Smooth muscle cell (in vitro differentiated cells): ENCODE measurements at regions not wholly inside any gene's neighbourhood (a gene's known extent, or its start where the extent isn't known, plus 50 kb on each side); places are given as distances from the start of the nearest gene placed in this dataset.

ENCODE experiments used
- DNase-seq: peaks from one replicate; lab custom pipeline; 2025; ENCODE audit not compliant: unreplicated experiment; lab: John Stamatoyannopoulos, UW
- H2AFZ ChIP-seq: fragments of 200-600 bp; sonication (generic); 2 replicates; pipeline ENCODE4 v1.6.0; 2016; ENCODE audit warnings: antibody characterized with exemption, low read depth, mild to moderate bottlenecking
- H3F3A ChIP-seq: fragments of 200-600 bp; sonication (generic); 2 replicates; pipeline ENCODE4 v1.6.0; 2017; ENCODE audit warnings: antibody characterized with exemption, low read depth
- H3K27ac ChIP-seq: fragments of 200-600 bp; sonication (generic); 2 replicates; pipeline ENCODE4 v1.5.1; 2016; ENCODE audit warnings: low read depth, mild to moderate bottlenecking
- H3K27me3 ChIP-seq: fragments of 200-600 bp; sonication (generic); 2 replicates; pipeline ENCODE4 v1.6.1; 2016; ENCODE audit warnings: low read depth, mild to moderate bottlenecking
- H3K36me3 ChIP-seq: fragments of 200-600 bp; sonication (generic); 2 replicates; pipeline ENCODE4 v1.5.1; 2016; ENCODE audit warnings: low read depth
- H3K4me1 ChIP-seq: fragments of 200-600 bp; sonication (generic); 2 replicates; pipeline ENCODE4 v1.5.1; 2016; ENCODE audit warnings: low read depth
- H3K4me2 ChIP-seq: fragments of 200-600 bp; sonication (generic); 2 replicates; pipeline ENCODE4 v1.6.0; 2016; ENCODE audit warnings: mild to moderate bottlenecking
- H3K4me3 ChIP-seq: fragments of 200-600 bp; sonication (generic); 2 replicates; pipeline ENCODE4 v1.5.1; 2016; ENCODE audit warnings: mild to moderate bottlenecking
- H3K79me2 ChIP-seq: fragments of 200-600 bp; sonication (generic); 2 replicates; pipeline ENCODE4 v1.6.0; 2016; ENCODE audit warnings: low read depth, mild to moderate bottlenecking
- H3K9ac ChIP-seq: fragments of 200-600 bp; sonication (generic); 2 replicates; pipeline ENCODE4 v1.6.0; 2016; ENCODE audit warnings: low read depth
- H3K9me3 ChIP-seq: fragments of 200-600 bp; sonication (generic); replicated peaks from 2 replicates; pipeline ENCODE4 v1.5.1; 2016; ENCODE audit warnings: low read depth
- H4K20me1 ChIP-seq: fragments of 200-600 bp; sonication (generic); 2 replicates; pipeline ENCODE4 v1.6.0; 2016; ENCODE audit warnings: low read depth
- CTCF ChIP-seq: fragments of 200-600 bp; sonication (generic); IDR thresholded peaks from 2 replicates; pipeline ENCODE4 v1.5.1; 2017; ENCODE audit warnings: borderline replicate concordance, mild to moderate bottlenecking, antibody characterized with exemption; ENCODE audit not compliant: insufficient read depth, poor library complexity, severe bottlenecking
- WGBS: methylation state at CpG from one replicate; pipeline ENCODE4 v1.1.7; 2016; ENCODE audit warnings: low lambda C conversion rate; 5-methylcytosine and 5-hydroxymethylcytosine counted together

DNA sequence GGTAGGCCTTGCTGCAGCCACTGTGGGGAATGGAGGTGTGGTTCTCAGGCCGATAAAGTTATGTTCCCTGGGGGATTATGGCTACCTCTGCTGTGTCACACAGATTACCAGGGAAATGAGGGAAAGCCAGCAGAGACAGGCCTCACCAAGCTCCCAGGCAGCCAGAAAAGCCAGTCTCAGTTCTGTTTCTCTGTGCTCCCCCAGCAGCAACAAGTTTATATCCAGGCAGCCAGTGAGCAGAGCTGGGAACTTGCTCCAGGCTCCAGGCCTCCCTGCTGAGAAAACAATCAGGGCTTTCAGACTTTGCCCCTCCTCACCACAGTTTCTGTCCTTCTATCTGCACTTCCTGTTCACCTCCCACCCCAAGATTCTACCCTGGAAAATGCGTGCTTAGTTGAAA is 596.6 kb upstream of the GYPC start:
- Histone ChIP-seq H3K4me1 (no peaks in the 10 kb centered on the region), H3F3A (no peaks in the 10 kb centered on the region), H3K9me3 (no peaks in the 10 kb centered on the region), H2AFZ (no peak overlapping the region), H3K27me3 (no peaks in the 10 kb centered on the region), H3K4me2 (no peak overlapping the region), H4K20me1 (no peaks in the 10 kb centered on the region), H3K36me3 (no peaks in the 10 kb centered on the region), H3K79me2 (no peaks in the 10 kb centered on the region), H3K27ac (no peak overlapping the region), H3K9ac (no peak overlapping the region), H3K4me3 (no peak overlapping the region)
- no peak for TF ChIP-seq CTCF
- DNase-seq = no peak
- 46% methylated on average over 2 of the region's 2 CpGs for WGBS

GRCh38 chr2:126085011-126085795 is 570.8 kb upstream of the GYPC start:
- WGBS = 91% methylated on average over 3 of the region's 3 CpGs
- no peaks in the 10 kb centered on the region for H3K79me2 ChIP-seq

GRCh38 chr2:126100962-126101361 is 555.0 kb upstream of the GYPC start:
- Histone ChIP-seq H2AFZ (no peak overlapping the region), H3K27me3 (no peaks in the 10 kb centered on the region), H3K9me3 (no peaks in the 10 kb centered on the region), H3K36me3 (no peaks in the 10 kb centered on the region), H3K79me2 (no peaks in the 10 kb centered on the region), H3K4me1 (no peaks in the 10 kb centered on the region), H4K20me1 (no peaks in the 10 kb centered on the region), H3K27ac (no peak overlapping the region), H3K4me3 (no peak overlapping the region), H3F3A (no peaks in the 10 kb centered on the region), H3K4me2 (no peak overlapping the region), H3K9ac (no peak overlapping the region)
- WGBS = 100% methylated on average over 1 of the region's 1 CpG
- DNase-seq = no peak
- no peak for TF ChIP-seq CTCF

More at GRCh38 chr2:126085011-126085795, 570.8 kb upstream of the GYPC start:
- H3F3A ChIP-seq = no peaks in the 10 kb centered on the region
- no peak for DNase-seq
- H3K27ac ChIP-seq = no peak overlapping the region
- H2AFZ ChIP-seq = no peak overlapping the region
- H3K4me2 ChIP-seq = no peak overlapping the region
- no peak for TF ChIP-seq CTCF
- H3K9ac ChIP-seq = no peak overlapping the region
- no peaks in the 10 kb centered on the region for H3K9me3 ChIP-seq
- H3K36me3 ChIP-seq = no peaks in the 10 kb centered on the region
- no peaks in the 10 kb centered on the region for H3K27me3 ChIP-seq
- no peak overlapping the region for H3K4me3 ChIP-seq
- H3K4me1 ChIP-seq = no peaks in the 10 kb centered on the region
- H4K20me1 ChIP-seq = no peaks in the 10 kb centered on the region

DNA sequence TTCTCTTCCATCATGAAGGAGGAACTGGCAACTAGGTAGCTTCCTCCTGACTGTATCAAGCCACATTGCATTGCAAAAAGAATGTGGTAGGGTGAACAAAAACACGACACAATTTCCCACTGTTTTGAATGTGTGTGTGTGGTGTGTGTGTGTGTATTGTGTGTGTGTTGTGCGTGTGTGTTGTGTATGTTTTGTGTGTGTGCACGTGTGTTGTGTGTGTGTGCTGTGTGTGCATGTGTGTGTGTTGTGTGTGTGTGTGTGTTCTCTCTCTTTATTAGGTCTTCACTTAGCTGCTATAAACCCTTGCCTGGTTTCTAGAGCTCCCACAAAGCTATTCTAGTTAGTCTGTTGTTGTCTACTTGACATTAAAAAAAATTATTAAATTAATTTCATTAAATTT is 550.0 kb upstream of the GYPC start:
- Histone ChIP-seq H3K4me3 (no peak overlapping the region), H3K36me3 (no peaks in the 10 kb centered on the region), H4K20me1 (no peaks in the 10 kb centered on the region), H3K9me3 (no peaks in the 10 kb centered on the region), H3K4me1 (no peaks in the 10 kb centered on the region), H3K27ac (no peak overlapping the region), H3F3A (no peaks in the 10 kb centered on the region), H3K27me3 (no peaks in the 10 kb centered on the region), H2AFZ (no peak overlapping the region), H3K4me2 (no peak overlapping the region), H3K9ac (no peak overlapping the region), H3K79me2 (no peaks in the 10 kb centered on the region)
- no peak for DNase-seq
- WGBS = 88% methylated on average over 3 of the region's 3 CpGs
- TF ChIP-seq CTCF = no peak
